Activated CD4-positive, alpha-beta T cell treated with anti-CD3 and anti-CD28 coated beads for 36 hours (primary cell): ENCODE measurements at regions not wholly inside any gene's neighbourhood (a gene's known extent, or its start where the extent isn't known, plus 50 kb on each side); places are given as distances from the start of the nearest gene placed in this dataset.

Experiments
- ATAC-seq: fragments of 200-7000 bp; cut with Tn5 transposase; one replicate; pipeline ENCODE4 v1.10.0; 2021; ENCODE audit warnings: mild to moderate bottlenecking, moderate library complexity
- CTCF ChIA-PET: fragments of 350-600 bp; sonication (Branson Sonifier 250); formaldehyde crosslinking; loops from one replicate; lab custom pipeline; 2021; ENCODE audit warnings: antibody characterized with exemption; lab: Charles Lee
- POLR2A ChIA-PET: fragments of 350-600 bp; sonication (Branson Sonifier 250); formaldehyde crosslinking; loops from one replicate; lab custom pipeline; 2021; ENCODE audit warnings: antibody characterized with exemption, inconsistent platforms; lab: Charles Lee
- DNase-seq: peaks from one replicate; pipeline ENCODE4 v3.0.0-alpha.2; 2020
- H3K27ac Mint-ChIP-seq: one replicate; pipeline ENCODE4 v1.8.0; 2021; ENCODE audit warnings: mixed read lengths
- H3K27me3 Mint-ChIP-seq: one replicate; pipeline ENCODE4 v1.8.0; 2021; ENCODE audit warnings: mixed read lengths
- H3K36me3 Mint-ChIP-seq: one replicate; pipeline ENCODE4 v1.8.0; 2021; ENCODE audit warnings: low read depth, mixed read lengths
- H3K4me1 Mint-ChIP-seq: one replicate; pipeline ENCODE4 v1.8.0; 2021; ENCODE audit warnings: mixed read lengths
- H3K4me3 Mint-ChIP-seq: one replicate; pipeline ENCODE4 v1.8.0; 2021; ENCODE audit warnings: mild to moderate bottlenecking, moderate library complexity, mixed read lengths
- H3K9me3 Mint-ChIP-seq: one replicate; pipeline ENCODE4 v1.8.0; 2021; ENCODE audit warnings: low read depth, mixed read lengths
- intact Hi-C, 2 experiments: fragments of 100-400 bp; cut with DNase I in 1 of 2; cut with micrococcal nuclease in 1 of 2; formaldehyde crosslinking; loops; one replicate each; pipeline versions ENCODE4 v1.14.2 to v1.15.1; 2022 to 2024; cut with DNase I, micrococcal nuclease

GRCh38 chr2:175478096-175478768 lies 296.7 kb upstream of the ATP5MC3 start:
- no peak overlapping the region for H3K4me3 Mint-ChIP-seq
- H3K27ac Mint-ChIP-seq: no peak overlapping the region
- intact Hi-C loops: no loop called here
- no peaks in the 10 kb centered on the region for H3K9me3 Mint-ChIP-seq
- no peaks in the 10 kb centered on the region for H3K4me1 Mint-ChIP-seq
- ATAC-seq (no peak), DNase-seq (no peak)
- H3K27me3 Mint-ChIP-seq: peaks cover 3% of the 10 kb centered on the region
- POLR2A ChIA-PET: no interaction called here
- no peaks in the 10 kb centered on the region for H3K36me3 Mint-ChIP-seq
- CTCF ChIA-PET: no interaction called here

DNA sequence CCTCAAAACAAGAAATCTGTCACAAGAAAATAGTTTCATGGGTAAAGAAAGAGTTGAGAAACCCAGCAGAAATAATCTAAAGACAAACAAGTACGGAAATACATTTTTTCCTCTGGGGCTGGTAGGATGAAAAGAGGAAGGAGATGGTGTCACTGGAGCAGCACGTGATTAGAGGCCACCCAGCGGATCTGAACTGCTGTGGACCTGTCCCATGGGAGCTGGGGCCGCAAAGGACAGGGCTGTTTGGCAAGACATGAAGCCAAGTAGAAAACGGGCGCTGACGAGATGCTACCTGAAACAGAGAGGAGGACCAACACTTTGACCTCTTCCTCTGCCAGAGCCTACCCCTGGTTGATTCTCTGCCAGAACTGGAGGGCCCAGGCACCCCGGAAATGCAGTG lies 295.4 kb upstream of the ATP5MC3 start:
- POLR2A ChIA-PET: no interaction called here
- ATAC-seq (no peak), DNase-seq (no peak)
- Mint-ChIP-seq H3K9me3 (no peaks in the 10 kb centered on the region), H3K27me3 (peaks cover 3% of the 10 kb centered on the region), H3K4me1 (no peaks in the 10 kb centered on the region), H3K36me3 (no peaks in the 10 kb centered on the region), H3K4me3 (no peak overlapping the region), H3K27ac (no peak overlapping the region)
- CTCF ChIA-PET: interaction anchor here (0.6 kb wide), 1 partner anchor 62 kb away, joined by 3 read pairs; no protein-coding TSS in a partner anchor
- intact Hi-C loops: no loop called here

DNA sequence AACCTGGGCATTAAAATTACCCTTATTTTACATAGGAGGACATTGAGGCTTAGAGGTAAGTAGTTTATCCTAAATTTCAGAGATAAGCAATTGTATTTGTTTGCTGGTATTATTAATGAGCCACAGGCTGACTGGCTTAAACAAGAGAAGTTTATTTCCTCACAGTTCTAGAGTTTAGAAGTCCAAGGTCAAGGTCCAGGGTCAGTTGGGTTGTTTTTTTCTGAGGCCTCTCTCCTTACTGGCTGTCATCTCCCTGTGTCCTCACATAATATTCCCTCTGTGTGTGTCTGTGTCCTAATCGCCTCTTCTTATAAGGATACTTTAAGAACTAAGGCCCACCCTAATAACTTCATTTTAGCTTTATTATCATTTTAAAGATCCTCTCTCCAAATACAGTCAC lies 294.9 kb upstream of the ATP5MC3 start:
- intact Hi-C loops: no loop called here
- ChIA-PET POLR2A (no interaction called here), CTCF (no interaction called here)
- Mint-ChIP-seq H3K36me3 (no peaks in the 10 kb centered on the region), H3K4me1 (no peaks in the 10 kb centered on the region), H3K9me3 (no peaks in the 10 kb centered on the region), H3K4me3 (no peak overlapping the region), H3K27me3 (peaks cover 3% of the 10 kb centered on the region), H3K27ac (no peak overlapping the region)
- ATAC-seq (no peak), DNase-seq (no peak)

DNA sequence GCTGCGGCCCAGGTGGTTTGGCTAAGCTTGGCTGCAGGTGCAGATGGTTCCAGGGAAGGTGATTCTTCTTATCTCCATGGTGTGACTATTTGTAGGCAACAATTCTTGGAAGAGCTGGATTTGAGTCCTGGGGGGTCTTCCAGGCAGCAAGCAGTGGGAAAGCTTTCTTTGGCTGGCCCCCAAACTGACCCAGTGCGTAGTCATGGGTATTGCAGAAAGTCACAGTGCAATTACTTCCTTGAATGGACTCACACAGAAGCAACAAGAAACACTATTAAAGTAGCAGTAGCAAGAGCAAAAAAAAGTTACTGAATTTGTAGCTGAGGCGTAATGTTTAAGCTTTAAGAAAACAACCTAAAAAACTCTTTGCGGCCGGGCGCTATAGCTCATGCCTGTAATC lies 293.6 kb upstream of the ATP5MC3 start:
- Mint-ChIP-seq H3K27me3 (peaks cover 3% of the 10 kb centered on the region), H3K36me3 (no peaks in the 10 kb centered on the region), H3K27ac (no peak overlapping the region), H3K9me3 (no peaks in the 10 kb centered on the region), H3K4me3 (no peak overlapping the region), H3K4me1 (no peaks in the 10 kb centered on the region)
- intact Hi-C loops: no loop called here
- ATAC-seq: no peak
- ChIA-PET CTCF (interaction anchor here (0.6 to 1.1 kb wide), 2 partner anchors 39 to 47 kb away, joined by 3 to 4 read pairs; no protein-coding TSS in a partner anchor), POLR2A (no interaction called here)
- no peak for DNase-seq

GRCh38 chr2:175468431-175469098 lies 287.1 kb upstream of the ATP5MC3 start:
- H3K4me3 Mint-ChIP-seq: no peak overlapping the region
- ATAC-seq (no peak), DNase-seq (no peak)
- H3K27ac Mint-ChIP-seq: no peak overlapping the region
- no peaks in the 10 kb centered on the region for H3K36me3 Mint-ChIP-seq
- CTCF ChIA-PET: no interaction called here
- intact Hi-C loops: no loop called here
- H3K27me3 Mint-ChIP-seq: no peaks in the 10 kb centered on the region
- no peaks in the 10 kb centered on the region for H3K4me1 Mint-ChIP-seq
- POLR2A ChIA-PET: no interaction called here
- no peaks in the 10 kb centered on the region for H3K9me3 Mint-ChIP-seq

DNA sequence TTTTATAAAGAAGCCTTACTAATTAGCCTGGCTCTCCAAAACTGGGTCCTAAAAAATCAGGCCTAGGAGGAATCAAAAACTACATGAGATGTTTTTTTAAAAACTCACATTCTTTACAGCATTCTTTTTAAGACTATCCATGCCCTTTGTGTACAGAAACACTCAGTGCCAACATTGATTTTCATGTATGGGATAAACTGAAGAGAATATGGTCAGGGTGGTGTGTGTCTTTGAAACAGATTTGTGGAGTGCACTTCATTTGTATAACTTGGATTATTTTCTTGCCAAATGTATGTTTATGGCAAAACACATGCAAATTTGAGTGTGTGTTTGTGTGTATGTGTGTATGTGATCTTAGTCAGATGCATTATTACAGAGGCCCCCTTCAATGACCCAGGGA lies 283.6 kb upstream of the ATP5MC3 start:
- H3K36me3 Mint-ChIP-seq: no peaks in the 10 kb centered on the region
- no peaks in the 10 kb centered on the region for H3K4me1 Mint-ChIP-seq
- ChIA-PET POLR2A (no interaction called here), CTCF (no interaction called here)
- ATAC-seq (no peak), DNase-seq (no peak)
- no peak overlapping the region for H3K4me3 Mint-ChIP-seq
- intact Hi-C loops: no loop called here
- no peaks in the 10 kb centered on the region for H3K27me3 Mint-ChIP-seq
- H3K27ac Mint-ChIP-seq: no peak overlapping the region
- H3K9me3 Mint-ChIP-seq: peaks cover 4% of the 10 kb centered on the region

DNA sequence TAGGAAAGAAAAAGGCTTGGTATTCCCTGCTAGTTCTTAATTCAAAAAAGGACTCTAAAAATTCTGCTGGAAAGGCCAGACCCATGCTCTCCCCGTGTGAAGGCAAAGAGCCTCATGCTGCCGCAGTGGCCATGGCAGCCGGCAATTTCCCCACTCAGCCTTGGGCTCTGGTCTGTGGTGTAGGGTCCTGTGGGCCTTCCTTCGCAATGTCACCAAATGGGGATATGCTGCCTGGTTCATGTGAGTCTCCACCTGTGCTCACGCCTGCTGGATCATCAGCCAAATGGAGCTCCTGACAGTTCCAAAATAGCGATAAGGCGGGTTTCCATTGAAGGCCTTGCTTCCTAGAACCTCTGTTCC lies 282.8 kb upstream of the ATP5MC3 start:
- peaks cover 6% of the 10 kb centered on the region for H3K9me3 Mint-ChIP-seq
- DNase-seq (no peak), ATAC-seq (no peak)
- H3K27me3 Mint-ChIP-seq: no peaks in the 10 kb centered on the region
- no peak overlapping the region for H3K4me3 Mint-ChIP-seq
- H3K27ac Mint-ChIP-seq: no peak overlapping the region
- H3K4me1 Mint-ChIP-seq: no peaks in the 10 kb centered on the region
- ChIA-PET CTCF (interaction anchor here (0.5 kb wide), 1 partner anchor 46 kb away, joined by 3 read pairs; no protein-coding TSS in a partner anchor), POLR2A (no interaction called here)
- H3K36me3 Mint-ChIP-seq: no peaks in the 10 kb centered on the region
- intact Hi-C loops: no loop called here

- Mint-ChIP-seq H3K27me3 (no peaks in the 10 kb centered on the region), H3K9me3 (peaks cover 6% of the 10 kb centered on the region), H3K27ac (no peak overlapping the region), H3K4me1 (no peaks in the 10 kb centered on the region), H3K36me3 (no peaks in the 10 kb centered on the region), H3K4me3 (no peak overlapping the region)
- CTCF ChIA-PET: interaction anchor here (0.5 kb wide), 1 partner anchor 47 kb away, joined by 3 read pairs; no protein-coding TSS in a partner anchor
- DNase-seq: no peak
- POLR2A ChIA-PET: no interaction called here
- intact Hi-C loops: no loop called here
- ATAC-seq: no peak
Observed at GRCh38 chr2:175463589-175464310, 282.2 kb upstream of the ATP5MC3 start.

GRCh38 chr2:175463169-175463568 lies 281.7 kb upstream of the ATP5MC3 start:
- H3K27me3 Mint-ChIP-seq: no peaks in the 10 kb centered on the region
- no peak overlapping the region for H3K27ac Mint-ChIP-seq
- ATAC-seq (no peak), DNase-seq (no peak)
- H3K4me3 Mint-ChIP-seq: no peak overlapping the region
- no peaks in the 10 kb centered on the region for H3K36me3 Mint-ChIP-seq
- POLR2A ChIA-PET: no interaction called here
- H3K4me1 Mint-ChIP-seq: no peaks in the 10 kb centered on the region
- H3K9me3 Mint-ChIP-seq: peaks cover 6% of the 10 kb centered on the region
- CTCF ChIA-PET: no interaction called here
- intact Hi-C loops: no loop called here

DNA sequence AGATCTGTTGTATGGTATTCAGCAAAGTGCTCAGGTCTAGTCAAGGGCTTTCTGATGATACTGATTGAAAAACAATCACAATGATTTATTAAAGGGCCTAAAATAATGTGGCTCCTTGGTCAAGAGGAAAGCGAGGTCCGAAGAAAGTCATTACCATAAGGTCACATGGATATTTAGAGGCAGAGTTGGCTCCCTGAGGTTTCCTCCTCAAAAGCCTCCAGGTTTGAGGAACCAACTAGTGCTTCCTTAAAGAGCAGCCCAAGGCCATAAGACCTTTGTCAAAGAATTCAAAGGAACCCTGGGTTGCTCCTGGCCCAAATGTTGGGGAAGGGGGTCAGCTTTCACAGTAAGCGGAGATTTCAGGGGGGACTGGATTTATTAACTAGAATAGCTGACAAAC lies 280.7 kb upstream of the ATP5MC3 start:
- no peaks in the 10 kb centered on the region for H3K27me3 Mint-ChIP-seq
- intact Hi-C loops: no loop called here
- H3K36me3 Mint-ChIP-seq: no peaks in the 10 kb centered on the region
- H3K4me1 Mint-ChIP-seq: no peaks in the 10 kb centered on the region
- ChIA-PET CTCF (no interaction called here), POLR2A (no interaction called here)
- H3K27ac Mint-ChIP-seq: no peak overlapping the region
- H3K4me3 Mint-ChIP-seq: no peak overlapping the region
- peaks cover 6% of the 10 kb centered on the region for H3K9me3 Mint-ChIP-seq
- ATAC-seq (no peak), DNase-seq (no peak)

DNA sequence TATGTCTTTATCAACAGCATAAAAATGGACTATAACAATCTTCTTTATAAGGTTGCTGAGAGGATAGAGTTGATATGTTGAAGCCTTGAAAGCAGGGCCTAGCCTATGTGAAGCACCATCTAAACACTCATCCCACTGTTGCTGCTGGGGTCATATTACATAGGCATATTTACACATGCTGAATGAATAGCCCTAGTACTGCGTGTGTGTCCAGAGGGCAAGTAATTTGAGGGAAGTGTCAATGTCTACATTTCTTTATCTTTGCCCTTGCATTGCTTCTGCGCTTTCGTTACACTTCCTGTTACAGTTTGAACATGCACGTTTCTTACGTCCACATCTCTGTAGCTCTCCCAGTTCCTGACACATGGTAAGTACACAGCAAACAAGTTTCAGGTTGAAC lies 280.3 kb upstream of the ATP5MC3 start:
- ChIA-PET POLR2A (no interaction called here), CTCF (no interaction called here)
- intact Hi-C loops: no loop called here
- DNase-seq (no peak), ATAC-seq (no peak)
- no peaks in the 10 kb centered on the region for H3K4me1 Mint-ChIP-seq
- no peaks in the 10 kb centered on the region for H3K36me3 Mint-ChIP-seq
- no peaks in the 10 kb centered on the region for H3K27me3 Mint-ChIP-seq
- no peak overlapping the region for H3K4me3 Mint-ChIP-seq
- no peak overlapping the region for H3K27ac Mint-ChIP-seq
- peaks cover 6% of the 10 kb centered on the region for H3K9me3 Mint-ChIP-seq
